Uterus (tissue), 2 donors: ENCODE measurements at regions not wholly inside any gene's neighbourhood (a gene's known extent, or its start where the extent isn't known, plus 50 kb on each side); places are given as distances from the start of the nearest gene placed in this dataset.

Experiments
- CTCF ChIP-seq, 4 experiments: fragments of 200-600 bp in 2 of 4; fragments of 450-650 bp in 2 of 4; sonication (generic) in 2 of 4; IDR thresholded peaks; one replicate each; pipeline ENCODE4 v1.5.1; 2016 to 2019; ENCODE audit warnings: antibody characterized with exemption in 4 of 4, mild to moderate bottlenecking in 2 of 4, moderate library complexity in 1 of 4
- POLR2A ChIP-seq, 2 donors: fragments of 450-650 bp; IDR thresholded peaks; one replicate each; pipeline ENCODE4 v1.6.1; 2016; ENCODE audit warnings: antibody characterized with exemption in 2 of 2, mild to moderate bottlenecking in 1 of 2, moderate library complexity in 1 of 2

- no peak for TF ChIP-seq CTCF (IDR thresholded peaks at IDR 0.05)
- no peak for TF ChIP-seq POLR2A (IDR thresholded peaks at IDR 0.05)
Observed at GRCh38 chr20:40880063-40880728, 148.4 kb upstream of the TOP1 start.
